ENCODE measurements at regions not wholly inside any gene's neighbourhood (a gene's known extent, or its start where the extent isn't known, plus 50 kb on each side); places are given as distances from the start of the nearest gene placed in this dataset.

DNA sequence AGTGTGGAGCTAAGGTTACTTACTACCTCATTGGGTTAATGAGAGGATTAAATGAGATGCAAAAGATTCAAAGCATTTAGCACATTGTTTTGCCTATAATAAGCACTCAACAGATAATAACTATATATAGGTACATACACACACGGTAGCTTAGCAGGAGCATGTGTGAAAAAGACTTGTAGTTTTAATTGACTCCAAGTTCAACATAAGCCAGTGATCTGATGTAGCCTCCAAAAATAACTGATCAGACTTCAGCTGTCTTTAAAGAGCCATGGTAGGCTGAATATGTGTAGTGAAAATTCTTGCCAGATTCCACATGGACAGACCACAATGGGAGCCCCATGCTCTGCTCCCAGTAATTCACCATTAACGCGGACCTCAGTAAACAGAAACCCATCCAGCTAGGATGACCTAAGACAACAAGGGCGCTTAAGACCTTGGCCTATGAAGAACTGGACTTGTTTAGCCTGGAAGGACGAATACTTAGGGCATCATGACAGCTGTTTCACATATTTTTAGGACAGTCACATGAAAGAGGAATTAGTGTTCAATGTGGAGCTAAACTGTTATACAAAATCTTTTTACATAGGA, 115.1 kb upstream of the ZNF366 start:
- no peak overlapping the region for H3K27ac ChIP-seq (ENCODE audit: low read depth, low read length)
- no peaks in the 10 kb centered on the region for H3K36me3 ChIP-seq (ENCODE audit: control insufficient read depth, insufficient read depth, low read length)
- H3K4me3 ChIP-seq (ENCODE audit: low read depth, low read length): no peak overlapping the region
- no peaks in the 10 kb centered on the region for H3K27me3 ChIP-seq (ENCODE audit: control insufficient read depth, insufficient read depth, low read length)
- no peak overlapping the region for H3K9ac ChIP-seq (ENCODE audit: low read depth, low read length)
- H3K9me3 ChIP-seq (ENCODE audit: control insufficient read depth, insufficient read depth, low read length): no peaks in the 10 kb centered on the region
- H3K4me1 ChIP-seq (ENCODE audit: control insufficient read depth, insufficient read depth, low read length): peaks cover 11% of the 10 kb centered on the region; the same call in 1 of the 2 replicates

DNA sequence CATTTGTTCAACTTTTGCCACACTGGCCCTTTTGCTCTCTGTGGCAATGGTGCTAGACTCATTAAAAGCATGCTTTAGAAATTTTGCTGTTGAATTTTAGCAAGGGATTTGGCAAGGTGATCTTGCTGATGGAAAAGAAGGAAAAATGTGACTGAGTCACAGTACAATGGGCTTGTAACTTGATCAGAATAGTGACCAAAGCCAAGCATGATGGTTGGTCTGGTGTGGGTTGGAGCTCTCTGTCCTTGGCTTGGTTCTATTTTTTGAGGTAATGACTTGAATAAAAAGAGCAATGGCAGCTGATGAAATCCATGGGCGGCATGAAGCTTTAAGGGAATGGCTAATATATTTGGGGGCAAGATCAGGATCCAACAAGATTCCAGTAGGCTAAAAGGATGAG, 114.4 kb upstream of the ZNF366 start:
- no peaks in the 10 kb centered on the region for H3K36me3 ChIP-seq (ENCODE audit: control insufficient read depth, insufficient read depth, low read length)
- no peak overlapping the region for H3K4me3 ChIP-seq (ENCODE audit: low read depth, low read length)
- H3K27ac ChIP-seq (ENCODE audit: low read depth, low read length): no peak overlapping the region
- peaks cover 11% of the 10 kb centered on the region; the same call in 1 of the 2 replicates for H3K4me1 ChIP-seq (ENCODE audit: control insufficient read depth, insufficient read depth, low read length)
- H3K27me3 ChIP-seq (ENCODE audit: control insufficient read depth, insufficient read depth, low read length): no peaks in the 10 kb centered on the region
- H3K9me3 ChIP-seq (ENCODE audit: control insufficient read depth, insufficient read depth, low read length): no peaks in the 10 kb centered on the region
- H3K9ac ChIP-seq (ENCODE audit: low read depth, low read length): no peak overlapping the region

DNA sequence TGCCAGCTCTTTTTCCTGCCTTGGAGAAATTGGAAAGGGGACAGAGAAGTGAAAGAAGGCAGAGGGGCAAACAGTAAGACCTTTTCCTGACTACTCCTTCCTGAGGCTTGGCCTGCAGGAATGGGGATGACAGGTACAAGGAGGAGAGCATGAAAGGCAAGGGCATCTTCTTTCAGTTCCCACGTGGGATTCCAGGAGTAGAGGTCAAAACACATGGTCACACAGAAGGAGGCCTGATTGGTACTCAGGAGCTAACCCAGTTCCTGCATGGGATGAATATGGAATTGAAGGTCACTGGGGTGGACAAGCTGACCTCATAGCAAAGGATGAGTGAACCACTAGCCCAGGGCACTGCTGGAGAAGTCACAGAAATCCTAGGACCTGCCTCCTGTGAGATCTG, 112.5 kb upstream of the ZNF366 start:
- Histone ChIP-seq H3K36me3 (ENCODE audit: control insufficient read depth, insufficient read depth, low read length) (no peaks in the 10 kb centered on the region), H3K9me3 (ENCODE audit: control insufficient read depth, insufficient read depth, low read length) (no peaks in the 10 kb centered on the region), H3K4me1 (ENCODE audit: control insufficient read depth, insufficient read depth, low read length) (peaks cover 11% of the 10 kb centered on the region; the same call in 1 of the 2 replicates), H3K9ac (ENCODE audit: low read depth, low read length) (no peak overlapping the region), H3K27me3 (ENCODE audit: control insufficient read depth, insufficient read depth, low read length) (no peaks in the 10 kb centered on the region), H3K4me3 (ENCODE audit: low read depth, low read length) (no peak overlapping the region), H3K27ac (ENCODE audit: low read depth, low read length) (no peak overlapping the region)

DNA sequence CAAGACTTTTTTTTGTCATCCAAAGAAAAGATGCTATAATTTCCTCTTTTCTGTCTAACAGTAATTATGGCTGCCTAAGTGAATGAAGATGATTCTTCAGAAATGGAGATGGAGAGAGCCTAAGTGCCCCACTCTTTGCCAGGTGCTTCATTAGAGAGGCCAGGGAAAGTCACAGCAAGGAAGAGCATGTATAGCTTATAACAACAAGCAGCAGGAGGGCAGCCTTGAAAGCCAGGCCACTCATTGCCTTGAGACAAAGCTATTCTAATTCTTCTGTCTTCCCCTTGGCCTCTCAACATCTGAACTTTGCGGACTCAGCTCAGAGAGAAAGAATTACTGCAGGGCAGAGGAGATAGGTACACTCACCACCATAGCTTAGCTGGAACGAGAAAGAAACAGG, 112.0 kb upstream of the ZNF366 start:
- Histone ChIP-seq H3K9me3 (ENCODE audit: control insufficient read depth, insufficient read depth, low read length) (no peaks in the 10 kb centered on the region), H3K27ac (ENCODE audit: low read depth, low read length) (no peak overlapping the region), H3K27me3 (ENCODE audit: control insufficient read depth, insufficient read depth, low read length) (no peaks in the 10 kb centered on the region), H3K4me1 (ENCODE audit: control insufficient read depth, insufficient read depth, low read length) (peaks cover 11% of the 10 kb centered on the region; the same call in 1 of the 2 replicates), H3K4me3 (ENCODE audit: low read depth, low read length) (no peak overlapping the region), H3K9ac (ENCODE audit: low read depth, low read length) (no peak overlapping the region), H3K36me3 (ENCODE audit: control insufficient read depth, insufficient read depth, low read length) (no peaks in the 10 kb centered on the region)

DNA sequence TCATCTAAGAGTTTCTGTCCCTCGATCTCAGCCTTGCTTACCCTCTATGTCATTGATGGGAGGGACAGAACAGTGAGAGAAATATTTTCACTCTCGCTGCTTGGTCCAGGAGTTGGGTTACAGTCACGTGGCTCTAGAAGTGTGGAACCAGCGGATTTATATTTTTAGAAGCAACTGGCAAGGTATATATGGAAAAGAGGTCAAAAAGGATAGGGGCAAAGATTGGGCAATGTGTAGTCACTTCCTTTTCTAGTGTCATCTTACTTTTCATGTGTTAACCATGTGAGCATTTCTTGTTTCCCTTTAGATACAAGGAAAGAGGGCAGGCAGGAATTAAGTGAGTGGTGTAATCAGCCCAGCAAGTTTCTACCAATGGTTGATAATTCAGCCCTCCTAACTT, 111.5 kb upstream of the ZNF366 start:
- Histone ChIP-seq H3K9me3 (ENCODE audit: control insufficient read depth, insufficient read depth, low read length) (no peaks in the 10 kb centered on the region), H3K4me3 (ENCODE audit: low read depth, low read length) (no peak overlapping the region), H3K27me3 (ENCODE audit: control insufficient read depth, insufficient read depth, low read length) (no peaks in the 10 kb centered on the region), H3K27ac (ENCODE audit: low read depth, low read length) (no peak overlapping the region), H3K9ac (ENCODE audit: low read depth, low read length) (no peak overlapping the region), H3K36me3 (ENCODE audit: control insufficient read depth, insufficient read depth, low read length) (no peaks in the 10 kb centered on the region), H3K4me1 (ENCODE audit: control insufficient read depth, insufficient read depth, low read length) (peaks cover 11% of the 10 kb centered on the region; the same call in 1 of the 2 replicates)

DNA sequence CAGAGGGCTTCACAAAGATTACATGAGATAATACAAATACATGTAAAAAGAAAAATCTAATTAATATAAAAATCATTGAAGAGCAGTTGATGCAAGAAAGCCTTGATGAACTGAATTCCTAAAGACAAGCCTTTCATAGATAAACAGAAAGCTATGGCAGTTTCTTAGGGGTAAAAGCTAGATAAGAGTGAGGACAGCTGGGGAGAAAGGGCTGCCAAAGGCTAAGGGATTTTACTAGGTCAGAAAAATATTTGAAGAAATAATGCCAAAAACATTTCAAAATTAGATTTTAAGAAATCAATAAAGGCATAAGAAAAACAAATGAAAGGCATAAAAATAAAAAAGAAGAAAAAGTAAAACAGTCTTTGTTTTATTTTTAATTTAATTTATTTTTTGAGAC, 107.9 kb upstream of the ZNF366 start:
- Histone ChIP-seq H3K27me3 (ENCODE audit: control insufficient read depth, insufficient read depth, low read length) (no peaks in the 10 kb centered on the region), H3K27ac (ENCODE audit: low read depth, low read length) (no peak overlapping the region), H3K4me1 (ENCODE audit: control insufficient read depth, insufficient read depth, low read length) (peaks cover 18% of the 10 kb centered on the region), H3K4me3 (ENCODE audit: low read depth, low read length) (no peak overlapping the region), H3K9me3 (ENCODE audit: control insufficient read depth, insufficient read depth, low read length) (no peaks in the 10 kb centered on the region), H3K9ac (ENCODE audit: low read depth, low read length) (no peak overlapping the region), H3K36me3 (ENCODE audit: control insufficient read depth, insufficient read depth, low read length) (no peaks in the 10 kb centered on the region)

DNA sequence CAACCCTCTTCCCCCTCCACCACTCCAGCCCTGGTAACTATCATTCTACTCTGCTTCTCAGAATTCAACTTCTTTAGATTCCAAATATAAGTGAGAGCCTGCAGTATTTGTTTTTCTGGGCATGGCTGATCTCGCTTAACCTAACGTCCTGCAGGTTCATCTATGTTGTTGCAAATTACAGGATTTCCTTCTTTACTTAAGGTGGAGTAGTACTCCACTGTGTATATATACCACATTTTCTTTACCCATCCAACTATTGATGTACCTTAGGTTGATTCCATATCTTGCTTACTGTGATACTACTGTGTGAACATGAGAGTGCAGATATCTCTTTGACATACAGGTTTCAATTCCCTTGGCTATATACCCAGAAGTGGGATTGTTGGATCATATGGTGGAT, 106.3 kb upstream of the ZNF366 start:
- Histone ChIP-seq H3K36me3 (ENCODE audit: control insufficient read depth, insufficient read depth, low read length) (no peaks in the 10 kb centered on the region), H3K27ac (ENCODE audit: low read depth, low read length) (no peak overlapping the region), H3K27me3 (ENCODE audit: control insufficient read depth, insufficient read depth, low read length) (no peaks in the 10 kb centered on the region), H3K4me3 (ENCODE audit: low read depth, low read length) (no peak overlapping the region), H3K9me3 (ENCODE audit: control insufficient read depth, insufficient read depth, low read length) (no peaks in the 10 kb centered on the region), H3K9ac (ENCODE audit: low read depth, low read length) (no peak overlapping the region), H3K4me1 (ENCODE audit: control insufficient read depth, insufficient read depth, low read length) (peaks cover 8% of the 10 kb centered on the region)

DNA sequence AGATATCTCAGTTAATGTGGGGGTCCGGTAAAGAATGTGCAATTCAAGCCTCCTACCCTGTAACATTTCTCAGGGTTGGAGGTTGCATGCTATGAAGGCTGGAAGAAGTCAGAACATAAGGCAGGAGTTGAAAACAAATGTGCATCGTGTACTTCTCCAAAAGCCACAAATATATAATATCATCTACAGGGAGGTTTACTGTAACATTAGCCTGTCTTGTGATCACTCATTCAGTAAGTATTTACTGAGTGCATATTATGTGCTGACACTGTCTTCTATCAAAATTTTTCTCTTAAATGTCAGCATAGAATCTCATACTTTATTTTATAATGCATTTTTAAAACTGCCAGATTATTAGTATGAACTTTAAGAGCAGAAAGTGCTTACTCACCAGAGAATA, 105.6 kb upstream of the ZNF366 start:
- no peak overlapping the region for H3K9ac ChIP-seq (ENCODE audit: low read depth, low read length)
- H3K4me3 ChIP-seq (ENCODE audit: low read depth, low read length): no peak overlapping the region
- H3K4me1 ChIP-seq (ENCODE audit: control insufficient read depth, insufficient read depth, low read length): peaks cover 8% of the 10 kb centered on the region
- H3K27me3 ChIP-seq (ENCODE audit: control insufficient read depth, insufficient read depth, low read length): no peaks in the 10 kb centered on the region
- H3K9me3 ChIP-seq (ENCODE audit: control insufficient read depth, insufficient read depth, low read length): no peaks in the 10 kb centered on the region
- H3K36me3 ChIP-seq (ENCODE audit: control insufficient read depth, insufficient read depth, low read length): no peaks in the 10 kb centered on the region
- H3K27ac ChIP-seq (ENCODE audit: low read depth, low read length): no peak overlapping the region

DNA sequence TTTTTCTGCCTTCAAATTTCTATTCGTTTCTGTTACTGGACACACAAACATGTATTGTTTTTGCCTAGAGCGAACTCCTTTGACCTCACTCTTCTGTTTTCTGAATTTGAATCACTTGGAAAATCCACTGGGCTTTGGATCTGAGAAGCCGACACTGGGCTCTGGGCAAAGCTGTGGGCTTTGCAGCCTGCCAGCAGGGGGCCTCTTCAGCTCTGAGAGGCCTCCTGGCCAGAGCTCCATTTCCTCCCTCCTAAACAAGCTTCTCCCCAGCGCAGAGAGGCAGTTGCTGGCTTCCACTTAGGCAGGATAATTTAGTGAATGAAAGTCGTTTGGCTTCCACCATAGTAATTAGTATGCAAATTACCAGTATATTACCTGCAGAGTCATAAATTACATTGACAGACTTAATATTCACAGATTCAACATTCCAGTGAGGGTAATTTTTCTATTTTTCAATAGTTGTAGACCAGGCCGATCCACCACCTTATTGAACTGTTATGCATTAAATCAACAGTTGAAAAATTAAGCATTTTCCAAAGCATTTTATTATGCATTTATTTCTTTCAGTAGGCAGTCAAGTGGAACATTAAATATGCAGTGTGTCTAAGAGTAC, 104.0 kb upstream of the ZNF366 start:
- Histone ChIP-seq H3K4me1 (ENCODE audit: control insufficient read depth, insufficient read depth, low read length) (peaks cover 8% of the 10 kb centered on the region), H3K9ac (ENCODE audit: low read depth, low read length) (no peak overlapping the region), H3K36me3 (ENCODE audit: control insufficient read depth, insufficient read depth, low read length) (no peaks in the 10 kb centered on the region), H3K9me3 (ENCODE audit: control insufficient read depth, insufficient read depth, low read length) (no peaks in the 10 kb centered on the region), H3K27me3 (ENCODE audit: control insufficient read depth, insufficient read depth, low read length) (no peaks in the 10 kb centered on the region), H3K27ac (ENCODE audit: low read depth, low read length) (no peak overlapping the region), H3K4me3 (ENCODE audit: low read depth, low read length) (no peak overlapping the region)

DNA sequence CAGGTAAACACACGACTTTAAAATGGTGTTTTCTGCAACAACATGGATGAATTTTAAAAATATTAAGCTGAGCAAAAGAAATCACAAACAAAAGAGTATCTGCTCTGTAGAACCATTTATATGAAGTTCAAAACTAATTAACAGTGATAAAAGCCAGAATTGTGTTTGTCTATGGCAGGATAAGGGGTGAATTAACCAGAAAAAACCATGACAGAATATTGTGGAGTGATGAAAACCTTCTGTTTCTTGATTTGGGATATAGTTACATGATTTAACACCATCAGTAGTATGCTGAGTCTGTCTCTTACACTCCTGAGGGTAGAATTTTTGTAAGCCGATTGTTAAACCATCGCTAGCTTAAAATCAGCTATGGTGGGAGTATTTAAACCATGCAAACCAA, 101.7 kb upstream of the ZNF366 start:
- Histone ChIP-seq H3K27ac (ENCODE audit: low read depth, low read length) (no peak overlapping the region), H3K4me1 (ENCODE audit: control insufficient read depth, insufficient read depth, low read length) (peaks cover 8% of the 10 kb centered on the region), H3K9me3 (ENCODE audit: control insufficient read depth, insufficient read depth, low read length) (no peaks in the 10 kb centered on the region), H3K4me3 (ENCODE audit: low read depth, low read length) (no peak overlapping the region), H3K27me3 (ENCODE audit: control insufficient read depth, insufficient read depth, low read length) (no peaks in the 10 kb centered on the region), H3K9ac (ENCODE audit: low read depth, low read length) (no peak overlapping the region), H3K36me3 (ENCODE audit: control insufficient read depth, insufficient read depth, low read length) (no peaks in the 10 kb centered on the region)

DNA sequence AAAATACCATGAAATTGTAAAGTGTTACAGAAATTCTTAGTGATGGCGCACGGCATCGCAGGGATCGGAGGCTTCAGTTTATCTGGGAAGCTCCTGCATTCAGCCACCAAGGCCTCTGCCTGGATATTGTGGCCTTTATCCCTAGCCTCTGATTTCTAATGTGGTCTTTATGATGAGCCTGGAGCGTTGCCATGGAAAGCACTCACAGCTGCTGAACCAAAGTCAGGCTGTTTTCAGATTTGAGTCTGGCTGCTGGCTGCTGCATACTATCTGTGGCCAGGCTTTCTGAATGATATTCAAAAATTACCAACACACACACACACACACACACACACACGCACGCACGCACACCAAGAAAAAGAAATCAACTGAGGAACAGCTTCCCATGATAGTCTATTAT, 101.1 kb upstream of the ZNF366 start:
- Histone ChIP-seq H3K27me3 (ENCODE audit: control insufficient read depth, insufficient read depth, low read length) (no peaks in the 10 kb centered on the region), H3K4me3 (ENCODE audit: low read depth, low read length) (no peak overlapping the region), H3K36me3 (ENCODE audit: control insufficient read depth, insufficient read depth, low read length) (no peaks in the 10 kb centered on the region), H3K9me3 (ENCODE audit: control insufficient read depth, insufficient read depth, low read length) (no peaks in the 10 kb centered on the region), H3K27ac (ENCODE audit: low read depth, low read length) (no peak overlapping the region), H3K9ac (ENCODE audit: low read depth, low read length) (no peak overlapping the region), H3K4me1 (ENCODE audit: control insufficient read depth, insufficient read depth, low read length) (peaks cover 8% of the 10 kb centered on the region)
